SK-N-SH treated with all-trans-retinoic acid at 6 μM for 48 hours (cell line): ENCODE measurements at regions not wholly inside any gene's neighbourhood (a gene's known extent, or its start where the extent isn't known, plus 50 kb on each side); places are given as distances from the start of the nearest gene placed in this dataset.

Source experiments
- ARNTL ChIP-seq: fragments of 450-650 bp; formaldehyde crosslinking; IDR thresholded peaks from 2 replicates; pipeline ENCODE4 v1.5.0; 2020; ENCODE audit warnings: low read depth, mild to moderate bottlenecking, moderate library complexity, borderline replicate concordance
- BACH2 ChIP-seq: fragments of 250-450 bp; sonication (Bioruptor Pico); IDR thresholded peaks from 2 replicates; pipeline ENCODE4 v1.9.0; 2021; ENCODE audit warnings: mild to moderate bottlenecking, borderline replicate concordance
- CREB5 ChIP-seq: fragments of 250-450 bp; sonication (Bioruptor Pico); IDR thresholded peaks from 2 replicates; pipeline ENCODE4 v1.5.1; 2020; ENCODE audit warnings: low read depth, mild to moderate bottlenecking, moderate library complexity
- CSDC2 ChIP-seq: fragments of 250-450 bp; sonication (Bioruptor Pico); IDR thresholded peaks from 2 replicates; pipeline ENCODE4 v1.5.0; 2020; ENCODE audit warnings: mild to moderate bottlenecking, moderate library complexity
- ISL1 ChIP-seq: fragments of 250-450 bp; sonication (Bioruptor Pico); IDR thresholded peaks from 2 replicates; pipeline ENCODE4 v2.1.2; 2022; ENCODE audit warnings: mild to moderate bottlenecking, moderate library complexity
- OSR1 ChIP-seq: fragments of 250-450 bp; sonication (Bioruptor Pico); IDR thresholded peaks from 2 replicates; pipeline ENCODE4 v1.8.0; 2022; ENCODE audit warnings: moderate library complexity, mild to moderate bottlenecking, inconsistent platforms
- PATZ1 ChIP-seq: fragments of 250-450 bp; sonication (Bioruptor Pico); IDR thresholded peaks from 2 replicates; pipeline ENCODE4 v1.8.0; 2020; ENCODE audit warnings: mild to moderate bottlenecking, moderate library complexity, borderline replicate concordance
- POU6F1 ChIP-seq: fragments of 250-450 bp; sonication (Bioruptor Pico); IDR thresholded peaks from 2 replicates; pipeline ENCODE4 v1.8.0; 2021; ENCODE audit warnings: low read depth, mild to moderate bottlenecking, moderate library complexity, borderline replicate concordance
- RARB ChIP-seq: fragments of 250-450 bp; sonication (Bioruptor Pico); IDR thresholded peaks from 2 replicates; pipeline ENCODE4 v1.8.0; 2021; ENCODE audit warnings: mild to moderate bottlenecking, moderate library complexity
- TOX ChIP-seq: fragments of 250-450 bp; sonication (Bioruptor Pico); IDR thresholded peaks from 2 replicates; pipeline ENCODE4 v1.8.0; 2021; ENCODE audit warnings: mild to moderate bottlenecking, moderate library complexity, borderline replicate concordance
- TSHZ2 ChIP-seq: fragments of 250-450 bp; sonication (Bioruptor Pico); IDR thresholded peaks from 2 replicates; pipeline ENCODE4 v1.5.0; 2020; ENCODE audit warnings: mild to moderate bottlenecking, moderate library complexity
- ZFP3 ChIP-seq: fragments of 250-450 bp; sonication (Bioruptor Pico); IDR thresholded peaks from 2 replicates; pipeline ENCODE4 v1.5.0; 2020; ENCODE audit warnings: mild to moderate bottlenecking, moderate library complexity
- ZFP30 ChIP-seq: fragments of 450-650 bp; formaldehyde crosslinking; IDR thresholded peaks from 2 replicates; pipeline ENCODE4 v1.5.0; 2022; ENCODE audit warnings: mild to moderate bottlenecking, moderate library complexity
- ZNF8 ChIP-seq: fragments of 450-650 bp; formaldehyde crosslinking; IDR thresholded peaks from 2 replicates; pipeline ENCODE4 v1.5.0; 2020; ENCODE audit warnings: mild to moderate bottlenecking, moderate library complexity

- TF ChIP-seq ZFP30 (CRISPR knock-in tag) (no peak), ZFP3 (CRISPR knock-in tag) (no peak), RARB (CRISPR knock-in tag) (no peak), ISL1 (CRISPR knock-in tag) (no peak), ARNTL (CRISPR knock-in tag) (no peak), PATZ1 (no peak), CSDC2 (CRISPR knock-in tag) (no peak), BACH2 (CRISPR knock-in tag) (no peak), CREB5 (CRISPR knock-in tag) (no peak), TOX (CRISPR knock-in tag) (no peak), OSR1 (no peak), TSHZ2 (CRISPR knock-in tag) (no peak), POU6F1 (no peak), ZNF8 (CRISPR knock-in tag) (no peak)
These were observed 377.9 kb downstream of the PSAT1 start for GRCh38 chr9:78674874-78675273.
